Kidney (tissue), 13 donors: ENCODE measurements at regions not wholly inside any gene's neighbourhood (a gene's known extent, or its start where the extent isn't known, plus 50 kb on each side); places are given as distances from the start of the nearest gene placed in this dataset.

Experiments
- DNase-seq, 5 donors: peaks; one replicate each; pipeline ENCODE4 v3.0.0-alpha.2; 2013 to 2020
- FAIRE-seq: peaks from 2 replicates; lab custom pipeline; 2012; peaks lifted over from hg19 to GRCh38; lab: Jason Lieb, UNC
- H3K27ac ChIP-seq, 2 donors: one replicate each; pipeline ENCODE4 v1.7.0; 2013; ENCODE audit warnings: low read depth in 2 of 2, low read length in 2 of 2, inconsistent platforms in 1 of 2
- H3K27me3 ChIP-seq: one replicate; pipeline ENCODE4 v1.7.1; 2013; ENCODE audit warnings: low read length, inconsistent platforms; ENCODE audit not compliant: control insufficient read depth, insufficient read depth
- H3K36me3 ChIP-seq, 3 donors: one replicate each; pipeline versions ENCODE4 v1.7.0 to v1.7.1; 2013; ENCODE audit warnings: low read length in 3 of 3, control low read depth in 1 of 3, inconsistent platforms in 1 of 3; ENCODE audit not compliant: insufficient read depth in 3 of 3, control insufficient read depth in 2 of 3
- H3K4me1 ChIP-seq, 3 donors: one replicate each; pipeline versions ENCODE4 v1.7.0 to v1.7.1; 2013; ENCODE audit warnings: low read length in 3 of 3, inconsistent platforms in 1 of 3, low read depth in 1 of 3; ENCODE audit not compliant: control insufficient read depth in 2 of 3, insufficient read depth in 2 of 3
- H3K4me3 ChIP-seq, 3 donors: one replicate each; pipeline versions ENCODE4 v1.7.0 to v1.8.1; 2013; ENCODE audit warnings: low read length in 3 of 3, control low read depth in 1 of 3, inconsistent platforms in 1 of 3
- H3K9ac ChIP-seq, 3 donors: one replicate each; pipeline versions ENCODE4 v1.7.0 to v1.7.1; 2013; ENCODE audit warnings: low read length in 3 of 3, control low read depth in 1 of 3, inconsistent platforms in 1 of 3
- H3K9me3 ChIP-seq, 3 donors: one replicate each; pipeline versions ENCODE4 v1.7.0 to v1.7.1; 2013; ENCODE audit warnings: low read length in 3 of 3, control low read depth in 1 of 3, inconsistent platforms in 1 of 3; ENCODE audit not compliant: control insufficient read depth in 2 of 3, insufficient read depth in 1 of 3
- intact Hi-C: fragments of 100-400 bp; cut with DNase I; formaldehyde crosslinking; loops from one replicate; pipeline ENCODE4 v1.11.1; 2022
- TF ChIP-seq, protein P1 (sequence below): IDR thresholded peaks from 3 replicates; pipeline ENCODE4 v1.5.1; 2012; ENCODE audit warnings: mild to moderate bottlenecking, moderate library complexity, borderline replicate concordance; ENCODE audit not compliant: insufficient read depth; ENCODE audit errors: extremely low read depth
- donor health status: control.
- donor health status: control.
- donor health status: control.
- donor health status: control.
- donor health status: control.
- donor health status: DM: yes; HTN: yes; CAD: no.
- donor health status: Normal renal cell carcinoma (clear cell type).

DNA sequence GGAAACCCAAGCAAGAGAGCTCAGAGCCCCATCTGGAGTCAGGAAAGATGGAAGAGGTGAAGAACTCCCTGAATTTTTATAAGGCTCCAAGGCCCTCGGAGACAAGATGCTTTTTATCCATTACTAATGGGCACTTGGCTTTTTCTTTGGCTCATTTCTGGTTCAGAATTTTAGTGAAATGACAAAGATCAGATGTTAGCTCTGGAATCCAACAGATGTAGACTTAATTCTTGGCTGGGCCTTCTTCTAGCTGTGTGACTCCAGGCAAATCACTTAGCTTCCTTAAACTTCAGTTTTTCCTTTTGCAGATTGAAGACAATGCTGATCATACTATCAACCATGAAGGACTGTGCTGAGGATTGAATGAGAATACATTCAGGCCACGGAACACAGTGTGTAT is 85.2 kb downstream of the HRH4 start:
- H3K9me3 ChIP-seq = no peaks in the 10 kb centered on the region
- no peaks in the 10 kb centered on the region for H3K36me3 ChIP-seq
- H3K4me1 ChIP-seq = no peaks in the 10 kb centered on the region
- intact Hi-C loops = no loop called here
- no peak overlapping the region for H3K9ac ChIP-seq
- TF ChIP-seq, protein P1, sequence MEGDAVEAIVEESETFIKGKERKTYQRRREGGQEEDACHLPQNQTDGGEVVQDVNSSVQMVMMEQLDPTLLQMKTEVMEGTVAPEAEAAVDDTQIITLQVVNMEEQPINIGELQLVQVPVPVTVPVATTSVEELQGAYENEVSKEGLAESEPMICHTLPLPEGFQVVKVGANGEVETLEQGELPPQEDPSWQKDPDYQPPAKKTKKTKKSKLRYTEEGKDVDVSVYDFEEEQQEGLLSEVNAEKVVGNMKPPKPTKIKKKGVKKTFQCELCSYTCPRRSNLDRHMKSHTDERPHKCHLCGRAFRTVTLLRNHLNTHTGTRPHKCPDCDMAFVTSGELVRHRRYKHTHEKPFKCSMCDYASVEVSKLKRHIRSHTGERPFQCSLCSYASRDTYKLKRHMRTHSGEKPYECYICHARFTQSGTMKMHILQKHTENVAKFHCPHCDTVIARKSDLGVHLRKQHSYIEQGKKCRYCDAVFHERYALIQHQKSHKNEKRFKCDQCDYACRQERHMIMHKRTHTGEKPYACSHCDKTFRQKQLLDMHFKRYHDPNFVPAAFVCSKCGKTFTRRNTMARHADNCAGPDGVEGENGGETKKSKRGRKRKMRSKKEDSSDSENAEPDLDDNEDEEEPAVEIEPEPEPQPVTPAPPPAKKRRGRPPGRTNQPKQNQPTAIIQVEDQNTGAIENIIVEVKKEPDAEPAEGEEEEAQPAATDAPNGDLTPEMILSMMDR = no peak
- no peak overlapping the region for H3K27ac ChIP-seq
- no peaks in the 10 kb centered on the region for H3K27me3 ChIP-seq
- no peak overlapping the region for H3K4me3 ChIP-seq
- no peak for DNase-seq
- no peak for FAIRE-seq

DNA sequence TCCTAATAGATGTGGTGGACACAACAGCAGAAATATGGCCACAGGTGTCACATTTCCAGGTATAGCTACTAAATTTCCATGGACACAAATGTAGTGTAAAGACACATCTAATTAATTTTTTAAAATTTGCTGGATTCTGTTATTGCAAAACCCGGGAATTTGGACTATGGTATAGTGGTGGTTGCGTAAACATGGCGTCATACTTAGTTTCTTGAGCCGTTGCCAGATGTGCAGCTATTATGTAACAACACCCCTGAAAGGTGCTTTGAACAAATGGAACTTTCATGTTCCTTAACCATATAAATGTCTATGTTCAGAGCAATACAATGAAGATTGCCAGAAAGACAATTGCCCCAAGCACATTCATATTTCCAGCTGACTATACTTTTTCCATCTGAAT is 85.9 kb downstream of the HRH4 start:
- Histone ChIP-seq H3K9me3 (no peaks in the 10 kb centered on the region), H3K9ac (no peak overlapping the region), H3K4me3 (no peak overlapping the region), H3K27ac (no peak overlapping the region), H3K4me1 (no peaks in the 10 kb centered on the region), H3K36me3 (no peaks in the 10 kb centered on the region), H3K27me3 (no peaks in the 10 kb centered on the region)
- DNase-seq (no peak), FAIRE-seq (no peak)
- intact Hi-C loops = no loop called here
- TF ChIP-seq, protein P1 = no peak

DNA sequence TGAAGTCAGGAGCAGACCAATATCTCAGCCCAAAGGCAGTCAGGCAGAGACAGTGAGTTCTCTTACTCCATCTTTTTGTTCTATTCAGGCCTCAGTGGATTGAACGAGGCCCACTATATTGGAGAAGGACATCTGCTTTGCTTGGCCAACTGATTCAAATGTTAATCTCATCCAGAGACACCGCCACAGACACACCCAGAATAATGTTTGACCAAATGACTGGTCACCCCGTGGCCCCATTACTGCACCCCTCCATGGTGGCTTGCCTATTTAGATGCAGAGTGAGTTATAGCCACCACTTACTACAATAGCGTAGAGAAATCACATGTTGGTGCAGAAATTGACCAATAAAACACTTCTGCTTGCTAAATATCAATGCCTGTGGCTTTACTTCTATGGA is 88.1 kb downstream of the HRH4 start:
- DNase-seq = no peak
- Histone ChIP-seq H3K4me1 (peaks cover 1 to 7% (median 3%) of the 10 kb centered on the region in 3 donors), H3K27ac (no peak overlapping the region), H3K9ac (no peak overlapping the region), H3K36me3 (no peaks in the 10 kb centered on the region), H3K9me3 (no peaks in the 10 kb centered on the region), H3K4me3 (no peak overlapping the region), H3K27me3 (no peaks in the 10 kb centered on the region)
- TF ChIP-seq, protein P1 = no peak
- no peak for FAIRE-seq
- intact Hi-C loops = no loop called here

DNA sequence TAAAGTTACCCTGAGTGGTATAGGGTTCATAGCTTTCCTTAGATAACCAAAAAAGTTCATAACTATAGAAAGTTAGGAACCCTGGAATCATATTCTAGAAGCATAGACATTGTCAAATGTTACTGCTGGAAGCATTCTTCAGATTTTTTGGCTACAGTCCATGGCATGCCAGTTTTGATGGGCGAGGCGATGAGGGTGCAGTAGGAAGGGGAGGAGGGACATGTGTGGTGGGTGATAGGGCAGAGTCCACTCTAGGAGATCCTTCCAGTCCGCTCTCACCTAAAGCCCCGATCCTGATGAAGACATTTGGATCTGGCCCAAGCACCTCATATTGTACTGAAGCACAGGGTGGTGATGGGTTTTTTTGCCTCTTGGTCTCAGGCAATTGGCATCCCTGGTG is 91.8 kb downstream of the HRH4 start:
- FAIRE-seq (no peak), DNase-seq (no peak)
- no peak overlapping the region for H3K9ac ChIP-seq
- H3K9me3 ChIP-seq = no peaks in the 10 kb centered on the region
- TF ChIP-seq, protein P1 = no peak
- H3K36me3 ChIP-seq = no peaks in the 10 kb centered on the region
- H3K27me3 ChIP-seq = no peaks in the 10 kb centered on the region
- no peak overlapping the region for H3K27ac ChIP-seq
- no peak overlapping the region for H3K4me3 ChIP-seq
- H3K4me1 ChIP-seq = peaks cover 3 to 10% (median 6%) of the 10 kb centered on the region in 3 donors
- intact Hi-C loops = no loop called here
